ENCODE measurements at regions not wholly inside any gene's neighbourhood (a gene's known extent, or its start where the extent isn't known, plus 50 kb on each side); places are given as distances from the start of the nearest gene placed in this dataset.

DNA sequence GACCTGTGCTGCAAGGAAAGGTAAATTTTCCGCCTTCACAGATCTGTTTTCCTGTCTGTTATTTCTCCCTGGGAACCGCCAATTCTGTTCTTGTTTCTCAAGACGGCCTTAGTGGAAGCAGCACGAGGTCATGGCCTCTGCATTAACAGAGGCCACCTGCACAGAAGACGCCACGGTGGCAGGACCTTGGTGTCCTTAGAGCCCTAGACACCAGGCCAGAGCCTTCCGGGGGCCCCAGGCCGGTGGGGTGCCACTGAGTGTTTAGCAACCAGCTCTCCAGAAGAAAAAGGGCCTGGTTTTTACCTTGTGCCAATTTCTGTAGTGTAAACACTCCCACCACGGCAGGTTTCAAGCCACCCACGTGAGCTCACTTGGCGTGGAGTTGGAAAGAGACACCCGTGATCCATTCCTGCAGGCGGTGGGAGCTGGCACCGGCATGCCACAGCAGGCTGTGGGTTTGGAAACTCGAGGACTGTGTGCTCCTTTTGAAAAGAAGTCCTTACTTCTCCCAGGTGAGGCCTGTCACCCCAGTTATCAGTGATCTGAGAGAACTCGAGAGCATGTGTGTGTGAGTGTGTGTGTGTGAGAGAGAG, 103.9 kb upstream of the HDAC4 start:
- TF ChIP-seq POLR2A (IDR thresholded peaks at IDR 0.05), result no peak
- TF ChIP-seq, protein P1, sequence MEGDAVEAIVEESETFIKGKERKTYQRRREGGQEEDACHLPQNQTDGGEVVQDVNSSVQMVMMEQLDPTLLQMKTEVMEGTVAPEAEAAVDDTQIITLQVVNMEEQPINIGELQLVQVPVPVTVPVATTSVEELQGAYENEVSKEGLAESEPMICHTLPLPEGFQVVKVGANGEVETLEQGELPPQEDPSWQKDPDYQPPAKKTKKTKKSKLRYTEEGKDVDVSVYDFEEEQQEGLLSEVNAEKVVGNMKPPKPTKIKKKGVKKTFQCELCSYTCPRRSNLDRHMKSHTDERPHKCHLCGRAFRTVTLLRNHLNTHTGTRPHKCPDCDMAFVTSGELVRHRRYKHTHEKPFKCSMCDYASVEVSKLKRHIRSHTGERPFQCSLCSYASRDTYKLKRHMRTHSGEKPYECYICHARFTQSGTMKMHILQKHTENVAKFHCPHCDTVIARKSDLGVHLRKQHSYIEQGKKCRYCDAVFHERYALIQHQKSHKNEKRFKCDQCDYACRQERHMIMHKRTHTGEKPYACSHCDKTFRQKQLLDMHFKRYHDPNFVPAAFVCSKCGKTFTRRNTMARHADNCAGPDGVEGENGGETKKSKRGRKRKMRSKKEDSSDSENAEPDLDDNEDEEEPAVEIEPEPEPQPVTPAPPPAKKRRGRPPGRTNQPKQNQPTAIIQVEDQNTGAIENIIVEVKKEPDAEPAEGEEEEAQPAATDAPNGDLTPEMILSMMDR (IDR thresholded peaks at IDR 0.05), result no peak
